ENCODE measurements at regions not wholly inside any gene's neighbourhood (a gene's known extent, or its start where the extent isn't known, plus 50 kb on each side); places are given as distances from the start of the nearest gene placed in this dataset.
A peak's percentile ranks its signal among the peaks of the same experiment; 100 is the strongest.

DNA sequence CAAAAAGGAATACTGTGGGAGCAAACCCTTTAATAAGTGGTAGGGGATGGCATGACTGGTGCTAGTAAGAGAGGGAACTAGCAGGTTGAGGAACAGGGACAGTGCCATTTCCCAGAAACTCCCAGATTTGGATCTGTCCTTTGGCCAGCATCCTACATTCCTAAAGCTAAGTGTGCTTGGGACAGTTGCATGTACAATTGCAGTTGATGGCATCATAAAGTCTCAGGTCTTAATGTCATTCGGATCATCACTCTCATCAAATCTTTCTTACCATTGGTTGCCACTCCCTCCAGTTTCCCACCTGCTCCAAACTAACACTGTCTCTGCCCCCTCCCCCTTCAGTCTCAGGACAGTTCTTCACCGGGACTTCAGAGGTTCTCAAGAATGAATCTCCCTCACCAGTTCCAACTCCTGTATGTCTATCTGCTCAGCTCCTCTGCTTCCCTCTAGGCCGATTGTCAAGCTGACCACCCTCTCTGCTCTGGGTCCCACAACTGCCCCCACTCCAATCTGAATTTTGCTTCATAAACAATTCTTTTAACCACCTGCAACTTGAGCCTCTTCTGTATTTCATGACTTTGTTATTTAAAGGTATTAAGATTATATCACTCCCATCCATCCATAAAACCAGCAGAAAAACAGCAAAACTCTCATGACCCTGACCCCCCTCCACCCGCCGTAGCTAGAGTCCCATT, 260.8 kb downstream of the CGGBP1 start:
- no peak for TF ChIP-seq ZFX (IDR thresholded peaks at IDR 0.05; ENCODE audit: borderline replicate concordance)
- no peak overlapping the region for H3K27ac ChIP-seq

DNA sequence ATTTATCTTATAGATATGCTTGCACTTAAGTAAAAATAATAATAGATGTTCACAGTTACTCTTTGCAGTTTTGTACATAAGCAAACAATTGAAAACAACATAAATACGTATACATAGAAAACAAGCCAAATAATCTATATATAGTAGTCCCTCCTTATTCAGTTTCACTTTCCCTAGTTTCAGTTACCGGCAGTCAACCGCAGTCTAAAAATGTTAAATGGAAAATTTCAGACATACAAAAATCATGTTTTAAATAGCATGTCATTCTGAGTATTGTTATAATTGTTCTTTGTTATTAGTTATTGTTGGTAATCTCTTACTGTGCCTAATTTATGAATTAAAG, 262.0 kb downstream of the CGGBP1 start:
- TF ChIP-seq ZFX (IDR thresholded peaks at IDR 0.05; ENCODE audit: borderline replicate concordance) = no peak
- TF ChIP-seq, protein P1, sequence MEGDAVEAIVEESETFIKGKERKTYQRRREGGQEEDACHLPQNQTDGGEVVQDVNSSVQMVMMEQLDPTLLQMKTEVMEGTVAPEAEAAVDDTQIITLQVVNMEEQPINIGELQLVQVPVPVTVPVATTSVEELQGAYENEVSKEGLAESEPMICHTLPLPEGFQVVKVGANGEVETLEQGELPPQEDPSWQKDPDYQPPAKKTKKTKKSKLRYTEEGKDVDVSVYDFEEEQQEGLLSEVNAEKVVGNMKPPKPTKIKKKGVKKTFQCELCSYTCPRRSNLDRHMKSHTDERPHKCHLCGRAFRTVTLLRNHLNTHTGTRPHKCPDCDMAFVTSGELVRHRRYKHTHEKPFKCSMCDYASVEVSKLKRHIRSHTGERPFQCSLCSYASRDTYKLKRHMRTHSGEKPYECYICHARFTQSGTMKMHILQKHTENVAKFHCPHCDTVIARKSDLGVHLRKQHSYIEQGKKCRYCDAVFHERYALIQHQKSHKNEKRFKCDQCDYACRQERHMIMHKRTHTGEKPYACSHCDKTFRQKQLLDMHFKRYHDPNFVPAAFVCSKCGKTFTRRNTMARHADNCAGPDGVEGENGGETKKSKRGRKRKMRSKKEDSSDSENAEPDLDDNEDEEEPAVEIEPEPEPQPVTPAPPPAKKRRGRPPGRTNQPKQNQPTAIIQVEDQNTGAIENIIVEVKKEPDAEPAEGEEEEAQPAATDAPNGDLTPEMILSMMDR (IDR thresholded peaks at IDR 0.05) = no peak
- H3K27ac ChIP-seq = no peak overlapping the region

DNA sequence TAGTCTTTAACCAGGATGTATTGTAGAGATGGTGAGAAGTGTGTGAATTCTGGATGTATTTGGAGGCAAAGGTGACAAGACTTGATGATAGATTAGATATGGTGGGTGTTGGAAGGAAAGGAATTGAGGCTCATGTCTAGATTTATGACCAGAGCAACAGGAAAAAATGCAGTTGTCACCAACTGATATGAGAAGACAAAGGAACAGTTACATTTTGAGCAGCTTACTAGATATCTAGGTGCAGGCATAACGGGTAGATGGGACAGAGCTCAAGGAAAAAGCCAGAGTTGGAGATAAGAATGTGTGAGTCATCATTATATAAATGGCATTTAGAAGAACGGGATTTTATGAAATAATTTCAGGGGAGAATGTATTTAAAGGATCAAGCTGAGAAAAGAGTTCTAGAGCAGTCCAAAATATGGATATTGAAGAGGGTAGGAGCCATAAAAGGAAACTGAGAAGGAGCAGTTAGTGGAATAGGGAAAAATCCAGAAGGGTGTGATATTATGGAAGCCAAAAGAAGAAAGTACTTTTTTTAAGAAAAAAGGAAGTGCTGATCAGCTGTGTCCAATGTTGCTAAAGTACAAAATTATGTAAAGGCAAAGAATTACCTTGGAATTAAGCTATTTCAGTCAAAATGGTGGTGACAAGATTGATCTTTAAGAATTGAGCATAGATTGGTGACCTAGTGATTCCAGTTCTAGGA, 262.5 kb downstream of the CGGBP1 start:
- TF ChIP-seq, protein P1 (IDR thresholded peaks at IDR 0.05) = no peak
- no peak for TF ChIP-seq ZFX (IDR thresholded peaks at IDR 0.05; ENCODE audit: borderline replicate concordance)
- no peak overlapping the region for H3K27ac ChIP-seq

DNA sequence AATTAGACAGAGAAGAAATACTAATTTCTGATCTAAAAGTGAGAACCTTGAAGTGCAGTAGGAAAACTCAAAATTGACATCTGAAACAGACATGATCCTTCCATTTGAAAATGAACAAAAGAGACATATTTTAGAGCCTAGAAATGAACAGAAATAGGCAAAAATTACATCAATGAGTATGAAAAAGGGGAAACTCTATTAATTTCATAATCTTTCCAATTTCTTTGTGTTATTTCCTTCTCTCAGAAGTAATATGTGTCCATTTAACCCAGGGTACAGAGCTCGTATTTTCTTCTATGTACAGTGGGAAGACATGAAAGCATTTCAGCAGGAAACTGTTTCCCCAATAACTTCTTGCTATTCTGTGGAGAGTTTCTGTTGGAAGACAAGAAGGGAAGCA, 263.1 kb downstream of the CGGBP1 start:
- no peak for TF ChIP-seq ZFX (IDR thresholded peaks at IDR 0.05; ENCODE audit: borderline replicate concordance)
- TF ChIP-seq, protein P1 (IDR thresholded peaks at IDR 0.05) = no peak
- no peak overlapping the region for H3K27ac ChIP-seq

DNA sequence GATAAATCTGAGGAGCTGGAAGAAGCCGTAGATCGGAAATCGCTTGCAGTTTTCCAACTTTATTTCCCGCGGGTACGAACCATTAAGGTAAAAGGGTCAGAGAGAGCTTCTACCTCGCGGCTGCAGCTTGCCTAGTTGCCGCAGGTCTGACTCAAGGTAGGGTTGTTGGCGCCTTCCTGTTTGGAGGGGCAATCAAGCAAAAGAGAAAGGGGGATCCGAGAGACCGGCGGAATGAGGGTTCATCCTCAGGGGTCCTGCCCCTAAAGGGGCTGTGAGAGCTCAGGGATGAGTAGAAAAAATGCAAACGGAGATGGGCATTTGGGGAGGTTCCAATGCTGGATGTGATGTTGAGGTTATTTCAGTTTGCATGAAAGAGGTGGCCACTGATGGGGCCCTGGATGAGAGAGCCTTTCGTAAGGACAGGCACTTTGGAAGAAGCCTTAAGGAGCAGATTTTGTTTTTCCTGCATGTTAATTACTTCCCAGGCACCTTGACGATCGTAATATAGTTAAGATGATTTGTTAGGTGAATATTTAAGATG, 265.4 kb downstream of the CGGBP1 start:
- H3K27ac ChIP-seq = no peak overlapping the region
- TF ChIP-seq, protein P1 (IDR thresholded peaks at IDR 0.05) = no peak
- TF ChIP-seq ZFX (IDR thresholded peaks at IDR 0.05; ENCODE audit: borderline replicate concordance) = no peak

DNA sequence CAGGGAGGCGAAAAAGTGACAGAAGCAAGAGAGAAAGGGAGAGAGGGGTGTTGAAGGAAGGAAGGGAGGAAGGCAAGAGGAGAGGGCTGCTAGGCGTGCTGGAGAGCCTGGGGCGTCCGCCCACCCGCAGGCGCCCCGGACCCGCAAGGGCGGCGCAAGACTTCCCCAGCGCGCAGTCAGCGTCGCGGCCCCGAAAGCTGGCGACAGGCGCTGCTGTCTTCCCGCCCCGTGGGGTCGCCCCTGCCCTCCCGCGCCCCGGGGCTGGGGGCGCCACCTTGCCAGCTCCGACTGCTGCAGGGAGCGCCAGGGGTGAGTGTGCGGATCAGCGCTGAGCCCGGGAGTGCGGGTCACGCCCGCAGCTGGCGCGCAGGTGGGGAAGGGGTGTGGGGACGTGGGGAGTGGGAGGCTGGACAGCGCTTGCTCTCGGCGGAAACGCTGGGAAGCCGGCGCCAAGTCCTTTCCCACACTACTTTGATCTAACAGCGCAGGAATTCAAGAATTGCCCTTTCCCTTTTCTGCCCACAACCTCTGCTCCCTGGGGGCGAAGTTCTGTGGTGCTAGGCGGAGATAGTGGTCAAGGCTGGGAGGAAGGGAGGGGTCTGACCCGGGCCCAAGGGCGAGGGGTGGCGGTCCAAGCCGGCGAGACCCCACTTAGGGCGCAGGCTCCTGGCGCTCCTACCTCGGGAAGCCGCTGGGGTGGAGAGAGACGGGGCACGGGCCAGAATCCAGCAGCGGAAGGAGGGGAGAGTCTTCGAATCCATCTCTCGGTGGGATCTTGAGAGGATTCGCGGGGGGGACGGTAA, 266.1 kb downstream of the CGGBP1 start, which contains the start of gene HTR1F:
HTR1F (plus strand) TSS at position 173 of the 803 bp plus-strand sequence.
- H3K27ac ChIP-seq = no peak within 1 kb of the TSS
- TF ChIP-seq, protein P1 (IDR thresholded peaks at IDR 0.05) = peak; percentile 26; the same call in 1 of the 2 replicates
- TF ChIP-seq ZFX (IDR thresholded peaks at IDR 0.05; ENCODE audit: borderline replicate concordance) = no peak

DNA sequence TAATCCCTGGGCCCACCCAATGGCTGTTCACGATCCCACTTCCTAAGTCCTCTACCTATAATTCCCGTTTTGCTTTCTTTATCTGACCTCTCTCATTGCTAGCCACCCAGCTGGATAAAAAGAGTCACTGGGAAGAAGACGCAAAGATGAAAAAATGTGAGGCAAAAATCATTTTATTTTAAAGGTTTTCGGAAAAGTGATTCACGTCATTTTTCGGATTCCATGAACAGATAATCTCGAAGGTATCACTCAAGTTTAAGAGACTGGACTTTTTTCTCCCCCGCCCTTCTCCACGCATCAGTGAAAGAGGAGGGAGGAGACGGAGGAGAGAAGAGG, 266.6 kb downstream of the CGGBP1 start:
- H3K27ac ChIP-seq = no peak overlapping the region
- TF ChIP-seq, protein P1 (IDR thresholded peaks at IDR 0.05) = no peak
- no peak for TF ChIP-seq ZFX (IDR thresholded peaks at IDR 0.05; ENCODE audit: borderline replicate concordance)
